ENCODE measurements at regions not wholly inside any gene's neighbourhood (a gene's known extent, or its start where the extent isn't known, plus 50 kb on each side); places are given as distances from the start of the nearest gene placed in this dataset.

DNA sequence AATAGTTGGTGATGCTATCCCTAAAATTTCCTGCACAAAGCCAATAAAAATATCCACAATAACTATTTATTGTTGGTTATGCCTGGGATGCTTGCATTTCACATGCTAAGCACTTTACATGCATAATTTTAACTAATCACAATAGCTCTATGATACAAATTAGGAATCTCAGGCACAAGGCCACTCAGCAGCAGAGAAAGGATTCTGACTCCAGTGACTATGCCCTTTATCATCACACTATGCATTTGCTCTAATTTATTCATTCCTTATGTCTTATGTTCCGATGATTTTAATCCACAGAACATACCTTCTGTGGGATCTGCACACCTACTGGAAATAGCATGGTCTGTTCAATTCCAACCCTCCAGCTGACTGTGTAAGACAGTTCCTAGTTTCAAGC, 476.1 kb downstream of the TMEM232 start (continued):
- TF ChIP-seq CHD7 (IDR thresholded peaks at IDR 0.05; ENCODE audit: insufficient replicate concordance, low read length) (no peak), POLR2A (IDR thresholded peaks at IDR 0.05; ENCODE audit: control extremely low read depth in 1 of 2, low read depth in 2 of 2, low read length in 2 of 2) (no peak), RAD21 (IDR thresholded peaks at IDR 0.05 in 1 of 2, conservative IDR thresholded peaks at IDR 0.05 in 1 of 2; ENCODE audit: low read depth in 2 of 2, low read length in 2 of 2) (no peak)
